HG02943 (cell line): ENCODE measurements at regions not wholly inside any gene's neighbourhood (a gene's known extent, or its start where the extent isn't known, plus 50 kb on each side); places are given as distances from the start of the nearest gene placed in this dataset.

Experiments used
- ATAC-seq: cut with Tn5 transposase; IDR thresholded peaks from one replicate; pipeline ENCODE4 v1.9.1; 2021; ENCODE audit warnings: mild to moderate bottlenecking, low read depth, moderate library complexity; ENCODE audit not compliant: unreplicated experiment

- ATAC-seq = no peak
These were observed 310.9 kb downstream of the HRH4 start for GRCh38 chr18:24771300-24771699.

GRCh38 chr18:24773101-24773500 is 312.7 kb downstream of the HRH4 start:
- no peak for ATAC-seq

GRCh38 chr18:24776019-24776418 is 315.6 kb downstream of the HRH4 start:
- no peak for ATAC-seq

- ATAC-seq = no peak
These were observed 318.5 kb downstream of the HRH4 start for GRCh38 chr18:24778810-24779418.

- no peak for ATAC-seq
These were observed 322.1 kb downstream of the HRH4 start for GRCh38 chr18:24782566-24782965.

GRCh38 chr18:24785019-24785418 is 324.6 kb downstream of the HRH4 start:
- ATAC-seq = no peak

GRCh38 chr18:24786027-24786426 is 325.6 kb downstream of the HRH4 start:
- ATAC-seq = no peak

GRCh38 chr18:24790347-24790746 is 329.9 kb downstream of the HRH4 start:
- ATAC-seq = no peak

- no peak for ATAC-seq
These were observed 331.5 kb downstream of the HRH4 start for GRCh38 chr18:24791751-24792545.

GRCh38 chr18:24793742-24794141 is 333.3 kb downstream of the HRH4 start:
- ATAC-seq = no peak

GRCh38 chr18:24795129-24795528 is 334.7 kb downstream of the HRH4 start:
- no peak for ATAC-seq

- ATAC-seq = no peak
These were observed 337.5 kb downstream of the HRH4 start for GRCh38 chr18:24797981-24798380.

GRCh38 chr18:24799176-24799575 is 338.7 kb downstream of the HRH4 start:
- ATAC-seq = no peak

GRCh38 chr18:24799720-24800119 is 339.3 kb downstream of the HRH4 start:
- no peak for ATAC-seq

- no peak for ATAC-seq
These were observed 340.6 kb downstream of the HRH4 start for GRCh38 chr18:24801001-24801400.

- ATAC-seq = no peak
These were observed 342.0 kb downstream of the HRH4 start for GRCh38 chr18:24802456-24802855.

- no peak for ATAC-seq
These were observed 344.7 kb downstream of the HRH4 start for GRCh38 chr18:24805156-24805555.

GRCh38 chr18:24809173-24809950 is 348.9 kb downstream of the HRH4 start:
- ATAC-seq = no peak

GRCh38 chr18:24810561-24811305 is 350.3 kb downstream of the HRH4 start:
- no peak for ATAC-seq

- ATAC-seq = no peak
These were observed 351.7 kb downstream of the HRH4 start for GRCh38 chr18:24811950-24812681.
